SW480 (cell line): ENCODE measurements at regions not wholly inside any gene's neighbourhood (a gene's known extent, or its start where the extent isn't known, plus 50 kb on each side); places are given as distances from the start of the nearest gene placed in this dataset.
"Not testable (repeated sequence)": the region's sequence is repeated elsewhere in the genome, so short reads cannot be mapped to it uniquely, and the experiment has no call there.

ENCODE experiments used
- DNase-seq: peaks from one replicate; pipeline ENCODE4 v3.0.0-alpha.2; 2016; ENCODE audit warnings: low spot score

DNA sequence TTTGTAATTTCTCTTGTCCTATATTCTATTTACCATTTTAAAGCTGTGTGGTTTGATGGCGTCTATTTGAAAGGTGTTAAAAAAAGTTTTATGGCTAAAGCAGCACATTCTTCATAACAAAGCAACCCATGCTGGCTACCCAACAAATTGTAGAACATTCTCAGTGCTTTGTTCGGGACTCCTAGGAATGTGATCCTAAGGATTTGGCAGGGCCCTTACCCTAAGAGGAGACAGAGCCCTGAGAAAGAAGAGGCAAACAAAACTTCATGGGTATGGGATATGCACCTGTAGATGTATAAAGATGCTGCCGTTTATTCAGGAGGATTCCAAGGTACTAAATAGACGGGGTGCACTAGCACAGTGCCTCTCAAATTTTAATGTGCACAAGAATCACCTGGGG lies 370.8 kb upstream of the DIPK2B start:
- no peak for DNase-seq

DNA sequence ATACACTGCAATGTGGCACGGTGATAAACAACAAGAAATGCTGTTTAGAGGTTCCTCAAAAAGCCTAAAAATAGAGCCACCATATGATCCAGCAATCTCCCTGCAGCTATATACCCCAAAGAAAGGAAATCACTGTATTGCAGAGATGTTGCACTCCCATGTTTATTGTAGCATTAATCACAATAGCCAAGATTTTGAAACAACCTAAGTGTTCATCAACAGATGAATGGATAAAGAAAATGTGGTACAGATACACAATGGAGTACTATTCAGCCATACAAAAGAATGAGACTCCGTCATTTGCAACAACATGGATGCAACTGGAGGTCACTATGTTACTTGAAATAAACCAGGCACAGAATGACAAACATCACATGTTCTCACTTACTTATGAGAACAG lies 365.8 kb upstream of the DIPK2B start:
- DNase-seq, result no peak

- DNase-seq, result peak; percentile 2
Measured at GRCh38 chrX:45557387-45557786, 356.7 kb upstream of the DIPK2B start.

- DNase-seq, result no peak
Measured at GRCh38 chrX:45554736-45555135, 354.1 kb upstream of the DIPK2B start.

GRCh38 chrX:45553417-45553816 lies 352.7 kb upstream of the DIPK2B start:
- peak; percentile 81 for DNase-seq

GRCh38 chrX:45546697-45547096 lies 346.0 kb upstream of the DIPK2B start:
- DNase-seq, result not testable (repeated sequence)

DNA sequence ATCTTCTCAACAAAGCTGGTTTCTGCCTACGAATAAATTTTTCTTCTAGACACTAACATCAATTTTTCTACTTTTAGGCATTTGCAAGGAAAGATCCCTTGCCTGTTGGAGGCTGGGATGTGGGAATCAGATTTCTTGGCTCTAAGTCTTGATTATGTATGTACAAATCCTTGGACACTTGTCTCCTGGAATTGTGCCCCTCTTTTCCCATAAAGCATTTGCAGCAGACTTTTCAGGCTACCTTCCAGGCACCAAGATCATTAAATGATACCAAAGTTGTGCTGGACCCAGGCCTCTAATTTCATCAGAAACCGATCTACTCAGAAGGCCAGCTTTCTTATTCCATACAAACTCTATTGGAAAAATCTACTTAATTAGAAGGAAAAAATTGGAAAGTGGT lies 339.5 kb upstream of the DIPK2B start:
- DNase-seq, result no peak

GRCh38 chrX:45537936-45538335 lies 337.3 kb upstream of the DIPK2B start:
- no peak for DNase-seq

- DNase-seq, result no peak
Measured at GRCh38 chrX:45527834-45528233, 327.2 kb upstream of the DIPK2B start.

DNA sequence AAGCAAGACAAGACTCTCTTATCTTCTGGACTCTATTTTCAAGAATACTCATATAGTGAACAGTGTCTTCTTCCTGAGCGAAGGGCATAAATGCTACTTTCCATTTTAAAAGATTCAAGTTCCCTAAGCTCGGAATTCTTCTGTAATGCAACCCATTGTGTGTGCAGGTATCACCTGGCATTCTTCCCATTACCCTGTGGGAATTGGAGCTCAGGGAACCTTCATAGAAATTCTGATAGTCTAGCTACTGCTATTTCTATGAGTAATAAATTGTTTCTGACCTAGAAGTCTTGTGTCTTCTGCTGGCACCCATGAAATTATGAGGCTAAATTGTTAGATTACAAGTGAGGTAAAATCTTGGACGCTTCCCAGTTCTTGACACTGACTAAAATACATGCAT lies 324.1 kb upstream of the DIPK2B start:
- DNase-seq, result no peak

GRCh38 chrX:45524296-45524695 lies 323.6 kb upstream of the DIPK2B start:
- no peak for DNase-seq

DNA sequence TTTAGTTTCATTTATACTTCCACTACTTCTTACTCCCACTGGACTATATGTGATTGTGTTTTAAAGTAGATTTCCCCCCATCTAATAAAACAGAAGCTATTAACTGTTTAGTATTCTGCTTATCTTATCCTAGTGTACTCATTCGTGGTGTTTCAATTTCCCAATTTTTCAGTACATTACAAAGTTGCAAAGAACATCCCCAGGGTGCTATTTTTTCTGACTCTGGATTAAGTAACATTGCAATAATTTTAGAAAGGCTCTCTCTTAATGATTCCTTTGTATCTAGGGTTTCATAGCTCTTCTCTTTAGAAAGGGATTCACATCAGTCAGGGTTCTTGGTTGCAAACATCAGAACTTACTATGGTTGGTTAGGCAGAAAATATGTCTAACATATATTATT lies 317.9 kb upstream of the DIPK2B start:
- no peak for DNase-seq

DNA sequence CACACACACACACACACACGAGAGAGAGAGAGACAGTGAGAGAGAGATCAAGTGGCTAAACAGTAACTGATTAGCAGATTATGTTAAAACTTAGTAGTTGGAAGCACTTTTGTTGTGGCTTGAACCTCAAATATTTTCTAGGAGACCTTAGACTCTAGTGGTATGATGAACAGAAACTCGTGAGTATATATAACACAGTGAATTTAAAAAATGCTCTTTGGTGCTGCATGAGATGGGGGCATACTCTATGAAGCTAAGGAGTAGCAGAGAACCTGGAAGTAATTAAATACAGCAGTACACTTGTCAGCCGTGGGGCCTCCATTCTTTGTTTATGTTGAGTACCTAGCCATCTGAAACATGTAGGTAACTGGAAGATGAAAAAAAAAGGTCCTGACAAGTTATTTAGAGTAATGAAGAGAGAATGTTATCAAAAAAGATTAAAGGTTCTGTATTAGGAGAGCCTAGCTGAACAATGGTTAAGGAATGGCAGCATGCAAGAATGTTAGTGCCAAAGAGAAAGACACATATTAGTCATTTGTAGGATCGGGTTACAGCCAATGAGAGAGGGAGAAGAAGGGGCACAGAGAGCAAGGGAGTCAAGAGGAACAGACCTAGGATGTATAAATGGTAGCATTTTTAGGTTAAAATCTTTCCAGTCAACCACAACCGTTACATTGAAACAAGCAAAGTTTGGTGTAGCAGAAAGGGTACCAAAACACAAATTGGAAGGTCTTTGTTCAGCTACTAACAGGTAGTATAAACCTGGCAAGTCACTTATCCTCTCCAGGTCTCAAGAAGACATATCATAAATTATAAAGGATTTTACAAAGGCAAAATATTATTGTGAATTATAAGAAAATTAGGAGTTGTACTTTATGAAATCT lies 316.7 kb upstream of the DIPK2B start:
- DNase-seq, result peak; percentile 40

GRCh38 chrX:45515262-45516215 lies 314.9 kb upstream of the DIPK2B start:
- peak; percentile 68 for DNase-seq

GRCh38 chrX:45513042-45513441 lies 312.4 kb upstream of the DIPK2B start:
- peak; percentile 22 for DNase-seq

DNA sequence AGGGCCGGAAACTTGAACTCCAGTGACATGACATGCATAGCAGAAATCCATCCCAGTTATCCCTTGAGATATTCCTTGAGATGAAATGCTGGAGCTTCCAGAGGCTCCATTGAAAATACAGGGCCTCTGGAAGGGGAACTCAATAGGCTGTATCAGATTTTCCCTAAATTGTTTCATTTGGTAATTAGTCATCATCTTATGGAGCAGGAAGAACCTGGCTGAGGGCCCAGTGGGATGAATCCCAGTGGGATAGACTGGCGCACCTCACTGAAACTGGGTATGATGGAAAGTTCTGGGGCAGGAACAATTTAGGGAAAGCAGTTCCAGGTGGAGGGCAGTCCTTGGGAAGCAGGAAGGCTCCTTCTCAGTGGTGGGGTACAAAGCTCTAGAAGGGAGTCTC lies 307.8 kb upstream of the DIPK2B start:
- no peak for DNase-seq

DNA sequence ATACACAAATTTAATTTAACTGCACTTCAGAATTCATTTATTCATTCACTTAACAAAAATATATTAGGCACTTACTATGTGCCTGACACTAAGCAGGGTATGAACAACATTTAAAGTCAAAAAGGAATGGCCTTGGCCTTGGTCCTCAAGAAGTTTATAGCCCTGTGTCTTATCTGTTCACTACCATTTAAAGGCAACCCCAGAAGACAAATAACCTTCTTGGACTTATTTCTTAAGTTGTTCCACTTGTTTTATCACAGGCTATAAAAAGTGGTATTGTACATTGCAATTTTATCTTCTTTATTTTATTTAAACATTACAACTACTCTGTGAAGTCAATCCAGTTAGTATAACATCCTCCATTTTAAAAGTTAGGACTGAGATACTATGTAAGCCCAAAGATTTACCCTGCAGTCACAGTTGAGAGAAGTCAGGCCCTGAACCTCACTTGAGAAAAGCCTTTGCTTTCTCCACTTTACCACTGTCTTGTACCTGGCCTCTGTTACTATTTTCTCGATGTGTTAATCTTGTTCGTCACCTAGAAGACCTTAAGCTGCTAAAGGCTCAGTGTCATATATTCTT lies 305.6 kb upstream of the DIPK2B start:
- DNase-seq, result no peak

DNA sequence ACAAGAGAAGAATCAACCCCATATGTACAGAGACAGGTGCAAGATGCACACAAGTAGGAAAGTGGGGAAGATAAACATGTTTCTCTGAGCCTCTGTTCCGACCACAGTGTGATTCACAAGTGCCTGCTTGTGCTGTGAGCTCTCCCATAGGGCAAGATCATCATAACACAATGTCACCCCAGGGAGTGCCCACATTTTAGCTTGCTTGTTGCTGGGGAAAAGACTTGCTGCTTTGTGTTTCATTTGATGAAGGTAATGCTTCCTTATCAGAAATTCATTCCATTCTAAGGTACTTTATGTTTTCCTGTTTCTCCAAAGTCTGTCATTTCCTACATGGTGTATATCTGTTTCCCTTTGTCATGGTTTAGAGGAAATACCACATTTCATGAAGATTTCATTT lies 304.5 kb upstream of the DIPK2B start:
- peak; percentile 32 for DNase-seq

DNA sequence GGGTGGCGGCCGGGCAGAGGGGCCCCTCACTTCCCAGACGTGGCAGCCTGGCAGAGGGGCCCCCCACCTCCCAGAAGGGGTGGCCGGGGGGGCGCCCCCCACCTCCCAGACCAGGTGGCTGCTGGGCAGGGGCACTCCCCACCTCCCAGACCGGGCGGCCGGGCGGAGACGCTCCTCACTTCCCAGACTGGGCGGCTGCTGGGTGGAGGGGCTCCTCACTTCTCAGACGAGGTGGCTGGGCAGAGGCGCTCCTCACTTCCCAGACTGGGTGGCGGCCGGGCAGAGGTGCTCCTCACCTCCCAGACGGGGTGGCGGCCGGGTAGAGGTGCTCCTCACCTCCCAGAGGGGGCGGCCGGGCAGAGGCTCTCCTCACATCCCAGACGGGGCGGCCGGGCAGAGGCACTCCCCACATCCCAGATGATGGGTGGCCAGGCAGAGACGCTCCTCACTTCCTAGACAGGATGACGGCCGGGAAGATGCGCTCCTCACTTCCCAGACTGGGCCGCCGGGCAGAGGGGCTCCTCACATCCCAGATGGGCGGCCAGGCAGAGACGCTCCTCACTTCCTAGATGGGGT lies 303.2 kb upstream of the DIPK2B start:
- DNase-seq, result not testable (repeated sequence)

DNA sequence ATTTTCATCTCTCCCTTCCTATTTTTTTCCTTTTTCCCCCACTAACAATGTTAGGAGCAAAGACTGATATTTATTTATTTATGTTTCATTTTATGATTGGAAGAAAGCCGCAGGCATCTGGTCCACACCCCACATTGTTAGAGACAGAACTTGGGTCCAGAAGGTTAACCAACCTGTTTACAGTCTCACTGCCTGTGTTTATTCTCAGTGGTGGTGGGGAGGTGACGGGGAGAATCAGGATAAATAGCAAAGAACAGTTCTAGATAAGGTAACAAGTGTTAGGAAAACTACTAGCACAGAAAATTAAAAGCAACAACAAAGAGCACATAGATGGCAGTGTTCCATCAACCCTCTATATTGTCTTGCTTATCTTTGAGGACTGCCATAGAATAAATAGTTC lies 301.7 kb upstream of the DIPK2B start:
- DNase-seq, result peak; percentile 21

GRCh38 chrX:45497290-45497689 lies 296.6 kb upstream of the DIPK2B start:
- DNase-seq, result no peak

DNA sequence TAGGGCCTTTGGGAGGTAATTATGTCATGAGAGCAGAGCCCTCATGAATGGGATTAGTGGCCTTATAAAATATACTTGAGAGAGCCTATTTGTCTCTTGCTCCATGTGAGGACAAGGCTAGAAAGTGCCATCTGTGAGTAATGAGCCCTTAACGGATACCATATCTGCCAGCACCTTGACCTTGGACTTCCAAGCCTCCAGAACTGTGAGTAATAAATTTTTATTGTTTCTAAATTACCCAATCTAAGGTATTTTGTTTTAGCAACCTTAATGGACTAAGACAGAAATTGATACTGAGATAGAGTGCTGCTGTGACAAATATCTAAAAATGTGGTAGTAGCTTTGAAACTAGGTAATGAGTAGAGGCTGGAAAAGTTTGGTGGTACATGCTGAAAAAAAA lies 285.0 kb upstream of the DIPK2B start:
- no peak for DNase-seq
